Trophoblast cell (in vitro differentiated cells and primary cell): ENCODE measurements at regions not wholly inside any gene's neighbourhood (a gene's known extent, or its start where the extent isn't known, plus 50 kb on each side); places are given as distances from the start of the nearest gene placed in this dataset.
A peak's percentile ranks its signal among the peaks of the same experiment; 100 is the strongest.

Experiments
- DNase-seq, 2 donors: peaks; one replicate each; pipeline ENCODE4 v3.0.0-alpha.2; 2016
- H2AFZ ChIP-seq: 2 replicates; pipeline ENCODE4 v1.6.1; 2013; ENCODE audit warnings: low read length, moderate library complexity, mild to moderate bottlenecking; ENCODE audit not compliant: insufficient read depth, poor library complexity
- H2AK5ac ChIP-seq: 2 replicates; pipeline ENCODE4 v1.6.1; 2013; ENCODE audit warnings: mild to moderate bottlenecking, low read length
- H2BK120ac ChIP-seq: 2 replicates; pipeline ENCODE4 v1.6.1; 2013; ENCODE audit warnings: low read length, mild to moderate bottlenecking, moderate library complexity; ENCODE audit not compliant: insufficient read depth, poor library complexity
- H2BK12ac ChIP-seq: 2 replicates; pipeline ENCODE4 v1.6.1; 2013; ENCODE audit warnings: mild to moderate bottlenecking, low read length, moderate library complexity
- H2BK5ac ChIP-seq: 2 replicates; pipeline ENCODE4 v1.6.1; 2013; ENCODE audit warnings: low read length, low read depth, moderate library complexity, mild to moderate bottlenecking; ENCODE audit not compliant: poor library complexity
- H3K14ac ChIP-seq: 2 replicates; pipeline ENCODE4 v1.6.1; 2013; ENCODE audit warnings: mild to moderate bottlenecking, low read length
- H3K18ac ChIP-seq: 2 replicates; pipeline ENCODE4 v1.6.1; 2013; ENCODE audit warnings: mild to moderate bottlenecking, low read length
- H3K23ac ChIP-seq: 2 replicates; pipeline ENCODE4 v1.6.1; 2013; ENCODE audit warnings: low read length
- H3K27ac ChIP-seq: 2 replicates; pipeline ENCODE4 v1.5.1; 2013; ENCODE audit warnings: low read depth, mild to moderate bottlenecking, inconsistent platforms, low read length, moderate library complexity
- H3K27me3 ChIP-seq: 2 replicates; pipeline ENCODE4 v1.6.1; 2013; ENCODE audit warnings: inconsistent platforms, mild to moderate bottlenecking, low read length, moderate library complexity; ENCODE audit not compliant: insufficient read depth
- H3K36me3 ChIP-seq, 2 experiments: 1 replicate in 1 of 2; 2 replicates in 1 of 2; pipeline ENCODE4 v1.6.1; 2013; ENCODE audit warnings: low read length in 2 of 2, mild to moderate bottlenecking in 2 of 2, moderate library complexity in 1 of 2; ENCODE audit not compliant: insufficient read depth in 2 of 2, control insufficient read depth in 1 of 2
- H3K4ac ChIP-seq: 2 replicates; pipeline ENCODE4 v1.6.1; 2013; ENCODE audit warnings: low read depth, mild to moderate bottlenecking, low read length, moderate library complexity
- H3K4me1 ChIP-seq, 2 experiments: 1 replicate in 1 of 2; 2 replicates in 1 of 2; pipeline ENCODE4 v1.6.1; 2013; ENCODE audit warnings: low read length in 2 of 2, mild to moderate bottlenecking in 2 of 2, moderate library complexity in 1 of 2; ENCODE audit not compliant: insufficient read depth in 2 of 2, control insufficient read depth in 1 of 2
- H3K4me2 ChIP-seq: 2 replicates; pipeline ENCODE4 v1.6.1; 2013; ENCODE audit warnings: inconsistent platforms, mild to moderate bottlenecking, low read length, moderate library complexity
- H3K4me3 ChIP-seq: 2 replicates; pipeline ENCODE4 v1.5.1; 2013; ENCODE audit warnings: mild to moderate bottlenecking, low read depth, low read length, inconsistent platforms
- H3K79me1 ChIP-seq: one replicate; pipeline ENCODE4 v1.6.1; 2013; ENCODE audit warnings: low read length
- H3K79me2 ChIP-seq: 2 replicates; pipeline ENCODE4 v1.6.1; 2013; ENCODE audit warnings: low read length, mild to moderate bottlenecking; ENCODE audit not compliant: control insufficient read depth, insufficient read depth, poor library complexity
- H3K9ac ChIP-seq: 2 replicates; pipeline ENCODE4 v1.6.1; 2013; ENCODE audit warnings: mild to moderate bottlenecking, low read length
- H3K9me3 ChIP-seq: 2 replicates; pipeline ENCODE4 v1.6.1; 2013; ENCODE audit warnings: low read depth, mild to moderate bottlenecking, control low read depth, inconsistent platforms, low read length; ENCODE audit not compliant: insufficient read depth
- H4K12ac ChIP-seq: 2 replicates; pipeline ENCODE4 v1.6.1; 2013; ENCODE audit warnings: low read depth, mild to moderate bottlenecking, low read length, moderate library complexity
- H4K8ac ChIP-seq: 2 replicates; pipeline ENCODE4 v1.6.1; 2013; ENCODE audit warnings: low read depth, mild to moderate bottlenecking, low read length, moderate library complexity
- H4K91ac ChIP-seq: one replicate; pipeline ENCODE4 v1.6.1; 2013; ENCODE audit warnings: low read depth, mild to moderate bottlenecking, low read length, moderate library complexity
- WGBS: extraction: QIAGEN DNeasy Blood & Tissue Kit; methylation state at CpG from one replicate; pipeline ENCODE4 v1.1.7; 2013; ENCODE audit warnings: missing lambda C conversion rate; ENCODE audit not compliant: insufficient read length, insufficient coverage; ENCODE audit errors: extremely low coverage; 5-methylcytosine and 5-hydroxymethylcytosine counted together

DNA sequence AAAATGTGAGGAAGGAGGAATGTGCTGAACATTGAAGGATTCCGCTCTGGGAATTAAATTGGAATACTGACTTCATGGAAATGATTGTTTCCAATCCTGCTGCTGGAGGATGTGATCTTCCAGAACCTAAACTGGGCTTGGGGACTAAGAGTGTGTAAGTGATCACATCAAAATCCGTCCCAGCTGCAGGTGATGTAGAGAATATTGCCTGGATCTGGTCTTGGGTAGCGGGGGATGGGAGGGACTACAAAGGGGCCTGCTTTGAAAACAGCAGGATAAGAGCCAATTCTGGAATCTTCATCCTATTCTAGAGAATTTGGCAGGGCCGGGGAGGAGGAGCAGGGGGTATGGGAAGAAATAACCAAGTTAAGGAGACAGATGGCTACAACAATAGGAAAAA, 552.2 kb upstream of the FZD8 start:
- Histone ChIP-seq H4K91ac (no peak overlapping the region), H3K9me3 (peaks cover 3% of the 10 kb centered on the region), H3K18ac (no peak overlapping the region), H3K4me1 (no peaks in the 10 kb centered on the region), H3K23ac (no peak overlapping the region), H2BK120ac (no peak overlapping the region), H3K4ac (no peak overlapping the region), H3K27me3 (no peaks in the 10 kb centered on the region), H2AK5ac (no peak overlapping the region), H3K9ac (no peak overlapping the region), H3K14ac (no peak overlapping the region), H2BK5ac (no peak overlapping the region), H2BK12ac (no peak overlapping the region), H3K4me3 (no peak overlapping the region), H4K8ac (no peak overlapping the region), H3K4me2 (no peak overlapping the region), H3K27ac (no peak overlapping the region), H3K79me2 (no peaks in the 10 kb centered on the region), H3K79me1 (no peaks in the 10 kb centered on the region), H4K12ac (no peak overlapping the region), H2AFZ (no peak overlapping the region), H3K36me3 (no peaks in the 10 kb centered on the region)
- no peak for DNase-seq
- WGBS, result no CpG with 5 or more reads among the region's 4 CpGs

DNA sequence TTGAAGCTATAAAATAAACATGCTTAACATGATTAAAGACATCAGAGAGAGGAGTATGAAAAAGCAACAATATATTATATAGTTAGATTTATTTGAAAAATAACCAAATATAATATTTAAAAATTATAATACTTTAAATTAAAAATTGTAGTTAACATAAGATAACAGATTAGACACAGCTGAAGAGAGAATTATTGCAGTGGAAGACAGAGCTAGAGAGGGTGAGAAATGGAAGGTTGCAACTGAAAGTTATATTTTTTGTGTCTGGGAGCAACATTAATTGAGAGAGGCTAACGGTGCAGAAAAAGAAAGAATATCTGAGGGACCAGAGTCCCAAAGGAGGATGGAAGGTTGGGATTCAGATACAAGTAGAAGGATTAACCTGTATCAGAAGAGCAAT, 548.9 kb upstream of the FZD8 start:
- no peak for DNase-seq
- Histone ChIP-seq H2AFZ (no peak overlapping the region), H3K79me2 (no peaks in the 10 kb centered on the region), H3K4ac (no peak overlapping the region), H3K4me2 (no peak overlapping the region), H2AK5ac (no peak overlapping the region), H2BK12ac (no peak overlapping the region), H3K79me1 (no peaks in the 10 kb centered on the region), H4K8ac (no peak overlapping the region), H4K91ac (no peak overlapping the region), H3K14ac (no peak overlapping the region), H3K4me1 (no peaks in the 10 kb centered on the region), H3K18ac (no peak overlapping the region), H3K27ac (no peak overlapping the region), H3K36me3 (no peaks in the 10 kb centered on the region), H3K4me3 (no peak overlapping the region), H3K9ac (no peak overlapping the region), H4K12ac (no peak overlapping the region), H2BK5ac (no peak overlapping the region), H3K27me3 (no peaks in the 10 kb centered on the region), H2BK120ac (no peak overlapping the region), H3K23ac (no peak overlapping the region), H3K9me3 (no peaks in the 10 kb centered on the region)
- no CpG with 5 or more reads among the region's 1 CpG for WGBS

DNA sequence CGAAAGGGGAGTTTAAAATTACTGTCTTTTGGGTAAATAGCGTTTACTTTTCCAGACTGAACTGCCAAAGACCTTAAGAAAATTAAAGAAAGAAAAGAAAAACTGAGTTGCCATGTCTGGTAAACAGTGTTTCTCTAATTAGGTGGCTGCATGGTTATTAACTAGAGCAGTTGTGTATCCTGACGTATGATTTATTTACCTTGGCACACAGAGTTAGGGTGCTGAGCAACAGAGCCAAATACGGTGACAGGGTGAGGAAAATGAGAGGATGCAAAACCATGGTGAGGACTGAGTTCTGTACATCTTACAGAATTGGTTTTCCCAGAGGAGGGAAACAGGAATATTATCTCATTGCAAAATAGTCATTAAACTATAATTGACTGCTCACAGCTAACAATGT, 546.4 kb upstream of the FZD8 start:
- Histone ChIP-seq H3K14ac (no peak overlapping the region), H4K8ac (no peak overlapping the region), H3K4ac (no peak overlapping the region), H3K4me3 (no peak overlapping the region), H3K4me1 (peaks cover 0 to 3% of the 10 kb centered on the region in 2 experiments), H2BK12ac (no peak overlapping the region), H3K18ac (no peak overlapping the region), H3K23ac (no peak overlapping the region), H4K12ac (no peak overlapping the region), H3K4me2 (no peak overlapping the region), H3K9me3 (no peaks in the 10 kb centered on the region), H2AFZ (no peak overlapping the region), H3K36me3 (no peaks in the 10 kb centered on the region), H4K91ac (no peak overlapping the region), H3K79me2 (no peaks in the 10 kb centered on the region), H2AK5ac (no peak overlapping the region), H2BK5ac (no peak overlapping the region), H3K27me3 (no peaks in the 10 kb centered on the region), H3K27ac (no peak overlapping the region), H2BK120ac (no peak overlapping the region), H3K79me1 (no peaks in the 10 kb centered on the region), H3K9ac (no peak overlapping the region)
- no CpG with 5 or more reads among the region's 4 CpGs for WGBS
- no peak for DNase-seq

DNA sequence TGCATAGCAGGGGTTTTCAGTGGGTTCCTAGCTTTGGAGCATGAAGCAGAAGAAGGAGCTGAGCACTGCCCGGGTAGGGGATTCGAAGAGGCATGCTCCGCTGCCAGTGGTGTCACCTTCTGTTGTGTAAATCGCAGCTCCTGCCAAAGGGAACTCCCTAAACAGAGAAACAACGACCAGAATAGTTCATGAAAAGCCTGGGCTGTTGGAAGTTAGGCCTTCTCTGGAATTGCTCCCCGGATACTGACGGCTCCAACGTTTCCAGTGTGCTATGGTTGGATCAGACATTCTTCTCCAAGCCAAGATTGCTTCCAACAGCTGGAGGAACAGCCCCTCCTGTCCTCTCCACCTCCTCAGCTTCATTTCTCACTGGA, 546.0 kb upstream of the FZD8 start:
- no peaks in the 10 kb centered on the region for H3K79me1 ChIP-seq
- no peak overlapping the region for H2BK120ac ChIP-seq
- H2BK12ac ChIP-seq, result no peak overlapping the region
- no peaks in the 10 kb centered on the region for H3K79me2 ChIP-seq
- WGBS, result no CpG with 5 or more reads among the region's 8 CpGs
- no peak overlapping the region for H4K12ac ChIP-seq
- no peak for DNase-seq
- no peak overlapping the region for H3K18ac ChIP-seq
- no peak overlapping the region for H3K14ac ChIP-seq
- no peak overlapping the region for H4K8ac ChIP-seq
- H2BK5ac ChIP-seq, result peak overlapping the region; percentile 57
- H3K23ac ChIP-seq, result no peak overlapping the region
- H4K91ac ChIP-seq, result no peak overlapping the region
- H3K9me3 ChIP-seq, result no peaks in the 10 kb centered on the region
- no peak overlapping the region for H3K4ac ChIP-seq
- H3K4me2 ChIP-seq, result no peak overlapping the region
- no peak overlapping the region for H2AK5ac ChIP-seq
- H3K27me3 ChIP-seq, result no peaks in the 10 kb centered on the region
- H2AFZ ChIP-seq, result no peak overlapping the region
- H3K4me1 ChIP-seq, result peaks cover 0 to 3% of the 10 kb centered on the region in 2 experiments
- no peaks in the 10 kb centered on the region for H3K36me3 ChIP-seq
- H3K27ac ChIP-seq, result no peak overlapping the region
- H3K4me3 ChIP-seq, result no peak overlapping the region
- no peak overlapping the region for H3K9ac ChIP-seq
